ENCODE measurements at regions not wholly inside any gene's neighbourhood (a gene's known extent, or its start where the extent isn't known, plus 50 kb on each side); places are given as distances from the start of the nearest gene placed in this dataset.

DNA sequence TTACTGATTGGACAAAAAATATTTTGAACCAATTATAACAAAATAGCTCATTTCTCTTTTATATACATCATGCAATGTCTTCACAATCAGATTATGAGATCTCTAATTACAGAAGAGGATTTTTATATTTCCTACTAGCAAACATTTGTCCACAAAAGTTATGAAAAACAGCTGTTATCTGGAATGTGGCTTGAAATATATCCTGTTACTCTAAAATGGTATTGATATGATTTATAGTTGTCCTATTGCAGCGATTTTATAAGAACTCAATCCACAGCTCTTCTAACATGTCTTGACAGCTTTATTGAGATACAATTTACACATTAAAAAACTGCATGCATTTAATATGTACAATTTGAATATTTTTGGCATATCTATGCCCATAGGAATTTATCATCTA lies 779.9 kb upstream of the ACO1 start:
- TF ChIP-seq, protein P1, sequence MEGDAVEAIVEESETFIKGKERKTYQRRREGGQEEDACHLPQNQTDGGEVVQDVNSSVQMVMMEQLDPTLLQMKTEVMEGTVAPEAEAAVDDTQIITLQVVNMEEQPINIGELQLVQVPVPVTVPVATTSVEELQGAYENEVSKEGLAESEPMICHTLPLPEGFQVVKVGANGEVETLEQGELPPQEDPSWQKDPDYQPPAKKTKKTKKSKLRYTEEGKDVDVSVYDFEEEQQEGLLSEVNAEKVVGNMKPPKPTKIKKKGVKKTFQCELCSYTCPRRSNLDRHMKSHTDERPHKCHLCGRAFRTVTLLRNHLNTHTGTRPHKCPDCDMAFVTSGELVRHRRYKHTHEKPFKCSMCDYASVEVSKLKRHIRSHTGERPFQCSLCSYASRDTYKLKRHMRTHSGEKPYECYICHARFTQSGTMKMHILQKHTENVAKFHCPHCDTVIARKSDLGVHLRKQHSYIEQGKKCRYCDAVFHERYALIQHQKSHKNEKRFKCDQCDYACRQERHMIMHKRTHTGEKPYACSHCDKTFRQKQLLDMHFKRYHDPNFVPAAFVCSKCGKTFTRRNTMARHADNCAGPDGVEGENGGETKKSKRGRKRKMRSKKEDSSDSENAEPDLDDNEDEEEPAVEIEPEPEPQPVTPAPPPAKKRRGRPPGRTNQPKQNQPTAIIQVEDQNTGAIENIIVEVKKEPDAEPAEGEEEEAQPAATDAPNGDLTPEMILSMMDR (IDR thresholded peaks at IDR 0.05; ENCODE audit: partially characterized antibody, unreplicated experiment), result no peak
- Mint-ChIP-seq H3K4me1 (ENCODE audit: low read depth, unreplicated experiment) (peaks cover 2% of the 10 kb centered on the region), H3K9me3 (ENCODE audit: unreplicated experiment) (no peaks in the 10 kb centered on the region), H3K4me3 (ENCODE audit: unreplicated experiment) (no peak overlapping the region), H3K27me3 (ENCODE audit: unreplicated experiment) (no peaks in the 10 kb centered on the region), H3K27ac (ENCODE audit: unreplicated experiment) (no peak overlapping the region), H3K36me3 (ENCODE audit: unreplicated experiment) (no peaks in the 10 kb centered on the region)
- DNase-seq, result no peak

DNA sequence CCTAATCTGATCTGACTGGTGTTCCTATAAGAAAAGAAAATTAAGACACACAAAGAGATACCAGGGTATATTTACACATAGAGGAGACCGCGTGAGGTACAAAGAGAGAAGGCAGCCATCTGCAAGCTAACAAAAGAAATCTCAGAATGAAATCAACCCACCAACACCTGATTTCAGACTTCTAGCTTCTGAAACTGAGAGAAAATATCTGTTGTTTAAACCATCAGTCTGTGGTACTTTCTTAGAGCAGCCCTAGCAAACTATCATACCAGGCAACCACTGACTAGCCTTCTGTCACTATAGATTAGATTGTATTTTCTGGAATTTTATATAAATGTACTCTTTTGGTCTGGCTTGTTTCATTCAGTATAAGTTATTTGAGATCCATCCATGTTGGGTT lies 779.3 kb upstream of the ACO1 start:
- Mint-ChIP-seq H3K4me3 (ENCODE audit: unreplicated experiment) (no peak overlapping the region), H3K27ac (ENCODE audit: unreplicated experiment) (no peak overlapping the region), H3K4me1 (ENCODE audit: low read depth, unreplicated experiment) (peaks cover 2% of the 10 kb centered on the region), H3K36me3 (ENCODE audit: unreplicated experiment) (no peaks in the 10 kb centered on the region), H3K9me3 (ENCODE audit: unreplicated experiment) (no peaks in the 10 kb centered on the region), H3K27me3 (ENCODE audit: unreplicated experiment) (no peaks in the 10 kb centered on the region)
- DNase-seq, result no peak
- TF ChIP-seq, protein P1 (IDR thresholded peaks at IDR 0.05; ENCODE audit: partially characterized antibody, unreplicated experiment), result no peak

DNA sequence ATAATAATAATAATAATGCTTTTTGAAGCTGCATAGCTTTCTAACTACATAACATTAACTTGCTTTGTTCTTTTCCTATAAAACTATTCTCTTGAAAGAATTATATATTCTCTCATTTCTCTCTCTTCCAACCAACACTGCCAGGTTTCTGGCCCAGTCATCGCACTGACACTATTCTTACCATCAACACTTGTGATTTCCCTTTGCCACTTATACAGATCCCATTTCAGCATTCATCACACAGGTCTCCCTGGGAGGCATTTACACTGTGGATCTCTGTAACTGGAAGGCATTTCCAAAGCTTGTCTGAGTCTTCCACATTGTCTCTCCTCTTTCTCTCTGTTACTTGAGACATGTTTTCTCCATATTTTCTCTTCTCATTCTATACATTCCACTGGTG lies 777.8 kb upstream of the ACO1 start:
- no peaks in the 10 kb centered on the region for H3K27me3 Mint-ChIP-seq (ENCODE audit: unreplicated experiment)
- H3K36me3 Mint-ChIP-seq (ENCODE audit: unreplicated experiment), result no peaks in the 10 kb centered on the region

DNA sequence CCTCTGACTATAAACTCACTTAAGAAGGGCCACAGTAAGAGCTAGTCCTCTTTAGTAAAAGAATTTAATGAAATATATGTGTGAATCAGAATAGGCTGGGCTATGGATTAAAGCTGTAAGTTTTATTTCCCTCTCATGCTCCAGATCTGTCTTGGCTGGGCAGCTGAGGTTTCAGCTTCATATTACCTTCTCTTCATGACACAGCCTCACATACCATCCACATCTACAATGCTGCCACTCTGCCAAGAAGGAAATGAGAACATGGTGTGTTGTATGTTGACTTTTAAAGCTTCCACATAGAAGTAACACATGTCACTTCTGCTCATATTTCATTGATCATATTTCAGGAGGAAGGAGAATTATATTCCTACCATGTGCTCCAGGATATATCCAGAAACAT lies 776.0 kb upstream of the ACO1 start:
- DNase-seq, result no peak
- Mint-ChIP-seq H3K27ac (ENCODE audit: unreplicated experiment) (no peak overlapping the region), H3K27me3 (ENCODE audit: unreplicated experiment) (no peaks in the 10 kb centered on the region), H3K4me3 (ENCODE audit: unreplicated experiment) (no peak overlapping the region), H3K36me3 (ENCODE audit: unreplicated experiment) (no peaks in the 10 kb centered on the region), H3K4me1 (ENCODE audit: low read depth, unreplicated experiment) (peaks cover 2% of the 10 kb centered on the region), H3K9me3 (ENCODE audit: unreplicated experiment) (no peaks in the 10 kb centered on the region)
- TF ChIP-seq, protein P1 (IDR thresholded peaks at IDR 0.05; ENCODE audit: partially characterized antibody, unreplicated experiment), result no peak

More for the DNA sequence above, 777.8 kb upstream of the ACO1 start:
- TF ChIP-seq, protein P1 (IDR thresholded peaks at IDR 0.05; ENCODE audit: partially characterized antibody, unreplicated experiment), result no peak
- no peak for DNase-seq
- H3K9me3 Mint-ChIP-seq (ENCODE audit: unreplicated experiment), result no peaks in the 10 kb centered on the region
- H3K4me1 Mint-ChIP-seq (ENCODE audit: low read depth, unreplicated experiment), result peaks cover 2% of the 10 kb centered on the region
- no peak overlapping the region for H3K4me3 Mint-ChIP-seq (ENCODE audit: unreplicated experiment)
- no peak overlapping the region for H3K27ac Mint-ChIP-seq (ENCODE audit: unreplicated experiment)

DNA sequence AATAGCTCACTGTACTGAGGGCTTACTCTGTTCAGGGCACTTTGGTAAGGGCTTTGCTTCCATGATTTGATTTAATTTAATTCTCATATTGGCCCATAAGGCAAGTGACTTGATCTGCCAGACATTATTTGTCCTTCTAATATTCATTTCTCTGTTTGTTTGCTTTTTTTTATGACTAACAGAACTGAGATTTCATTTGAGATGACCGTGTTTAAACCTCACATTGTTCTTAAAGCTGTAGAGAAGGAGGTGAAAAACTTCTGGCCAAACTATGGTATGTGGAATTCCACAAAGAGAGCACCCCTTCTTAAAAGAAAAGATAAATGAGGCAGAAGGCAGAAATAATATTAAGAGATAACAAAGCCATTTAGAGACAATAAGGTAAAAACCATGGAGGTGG lies 775.6 kb upstream of the ACO1 start:
- Mint-ChIP-seq H3K27ac (ENCODE audit: unreplicated experiment) (no peak overlapping the region), H3K9me3 (ENCODE audit: unreplicated experiment) (no peaks in the 10 kb centered on the region), H3K27me3 (ENCODE audit: unreplicated experiment) (no peaks in the 10 kb centered on the region), H3K4me3 (ENCODE audit: unreplicated experiment) (no peak overlapping the region), H3K4me1 (ENCODE audit: low read depth, unreplicated experiment) (peaks cover 2% of the 10 kb centered on the region), H3K36me3 (ENCODE audit: unreplicated experiment) (no peaks in the 10 kb centered on the region)
- TF ChIP-seq, protein P1 (IDR thresholded peaks at IDR 0.05; ENCODE audit: partially characterized antibody, unreplicated experiment), result no peak
- no peak for DNase-seq
